OCI-LY1 (cell line): ENCODE measurements at regions not wholly inside any gene's neighbourhood (a gene's known extent, or its start where the extent isn't known, plus 50 kb on each side); places are given as distances from the start of the nearest gene placed in this dataset.

ENCODE experiments used
- H2AFZ ChIP-seq: fragments of 200-600 bp; sonication (generic), shearing (Covaris generic); 2 replicates; pipeline ENCODE4 v1.6.0; 2014; ENCODE audit warnings: antibody characterized with exemption, mild to moderate bottlenecking, low read length
- H3F3A ChIP-seq: fragments of 200-600 bp; sonication (generic), shearing (Covaris generic); 2 replicates; pipeline ENCODE4 v1.6.0; 2014; ENCODE audit warnings: mild to moderate bottlenecking, antibody characterized with exemption, low read length, moderate library complexity; ENCODE audit not compliant: insufficient read depth
- H3K27ac ChIP-seq: fragments of 200-600 bp; sonication (generic); 2 replicates; pipeline ENCODE4 v1.5.1; 2014; ENCODE audit warnings: low read length, mixed run types, mild to moderate bottlenecking, low read depth; ENCODE audit not compliant: poor library complexity, severe bottlenecking
- H3K27me3 ChIP-seq: fragments of 200-600 bp; sonication (generic); 2 replicates; pipeline ENCODE4 v1.6.0; 2014; ENCODE audit warnings: antibody characterized with exemption, mild to moderate bottlenecking, low read length, moderate library complexity; ENCODE audit not compliant: insufficient read depth
- H3K36me3 ChIP-seq: fragments of 200-600 bp; sonication (generic); 2 replicates; pipeline ENCODE4 v1.6.1; 2014; ENCODE audit warnings: mild to moderate bottlenecking, antibody characterized with exemption, low read length, moderate library complexity, mixed read lengths; ENCODE audit not compliant: insufficient read depth
- H3K4me1 ChIP-seq: fragments of 200-600 bp; sonication (generic); 2 replicates; pipeline ENCODE4 v1.5.1; 2014; ENCODE audit warnings: mild to moderate bottlenecking, low read length, moderate library complexity; ENCODE audit not compliant: insufficient read depth, severe bottlenecking
- H3K4me2 ChIP-seq: fragments of 200-600 bp; sonication (generic), shearing (Covaris generic); 2 replicates; pipeline ENCODE4 v1.6.1; 2014; ENCODE audit warnings: low read length
- H3K4me3 ChIP-seq: fragments of 200-600 bp; sonication (generic); 2 replicates; pipeline ENCODE4 v1.5.1; 2014; ENCODE audit warnings: low read length, low read depth, mild to moderate bottlenecking, mixed read lengths; ENCODE audit not compliant: poor library complexity, severe bottlenecking
- H3K79me2 ChIP-seq: fragments of 200-600 bp; shearing (Covaris generic); 2 replicates; pipeline ENCODE4 v1.6.1; 2016; ENCODE audit warnings: mixed run types, low read length, mixed read lengths; ENCODE audit not compliant: insufficient read depth
- H3K9ac ChIP-seq: fragments of 200-600 bp; sonication (generic), shearing (Covaris generic); 2 replicates; pipeline ENCODE4 v1.6.1; 2014; ENCODE audit warnings: mild to moderate bottlenecking, low read length, mixed read lengths
- H3K9me2 ChIP-seq: fragments of 200-600 bp; sonication (generic), shearing (Covaris generic); 2 replicates; pipeline ENCODE4 v1.6.1; 2014; ENCODE audit warnings: low read depth, mild to moderate bottlenecking, low read length, mixed read lengths
- H3K9me3 ChIP-seq: fragments of 200-600 bp; shearing (Covaris generic); 2 replicates; pipeline ENCODE4 v1.6.1; 2014; ENCODE audit warnings: low read length, mixed read lengths
- H4K20me1 ChIP-seq: fragments of 200-600 bp; sonication (generic), shearing (Covaris generic); 2 replicates; pipeline ENCODE4 v1.6.0; 2016; ENCODE audit warnings: mild to moderate bottlenecking, low read length; ENCODE audit not compliant: insufficient read depth
- EZH2 ChIP-seq: fragments of 200-600 bp; sonication (generic), shearing (Covaris generic); IDR thresholded peaks from 2 replicates; pipeline ENCODE4 v1.8.0; 2017; ENCODE audit warnings: borderline replicate concordance, mixed run types, mild to moderate bottlenecking, antibody characterized with exemption, low read length, moderate library complexity, mixed read lengths
- TF ChIP-seq, protein P1 (sequence below): fragments of 200-600 bp; sonication (generic), shearing (Covaris generic); IDR thresholded peaks from 2 replicates; pipeline ENCODE4 v1.5.1; 2017; ENCODE audit warnings: mild to moderate bottlenecking, antibody characterized with exemption, low read length, moderate library complexity, mixed read lengths

DNA sequence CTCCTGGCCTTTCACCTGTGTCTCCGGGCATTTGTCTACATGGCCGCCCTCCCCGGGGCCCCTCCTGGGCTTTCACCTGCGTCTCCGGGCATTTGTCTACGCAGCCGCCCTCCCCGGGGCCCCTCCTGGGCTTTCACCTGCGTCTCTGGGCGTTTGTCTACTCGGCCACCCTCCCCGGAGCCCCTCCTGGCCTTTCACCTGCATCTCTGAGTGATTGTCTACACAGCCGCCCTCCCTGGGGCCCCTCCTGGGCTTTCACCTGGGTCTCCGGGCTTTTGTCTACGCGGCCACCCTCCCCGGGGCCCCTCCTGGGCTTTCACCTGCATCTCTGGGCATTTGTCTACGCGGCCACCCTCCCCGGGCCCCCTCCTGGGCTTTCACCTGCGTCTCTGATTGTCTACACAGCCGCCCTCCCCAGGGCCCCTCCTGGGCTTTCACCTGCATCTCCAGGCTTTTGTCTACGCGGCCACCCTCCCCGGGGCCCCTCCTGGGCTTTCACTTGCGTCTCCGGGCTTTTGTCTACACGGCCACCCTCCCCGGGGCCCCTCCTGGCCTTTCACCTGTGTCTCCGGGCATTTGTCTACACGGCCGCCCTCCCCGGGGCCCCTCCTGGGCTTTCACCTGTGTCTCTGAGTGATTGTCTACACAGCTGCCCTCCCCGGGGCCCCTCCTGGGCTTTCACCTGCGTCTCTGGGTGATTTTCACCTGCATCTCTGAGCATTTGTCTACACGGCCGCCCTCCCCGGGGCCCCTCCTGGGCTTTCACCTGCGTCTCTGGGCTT lies 68.0 kb upstream of the GALNT9 start:
- Histone ChIP-seq H2AFZ (no peak overlapping the region), H3K9me3 (no peaks in the 10 kb centered on the region), H3K27ac (no peak overlapping the region), H4K20me1 (no peaks in the 10 kb centered on the region), H3K9me2 (no peaks in the 10 kb centered on the region), H3F3A (no peaks in the 10 kb centered on the region), H3K27me3 (peaks cover 4% of the 10 kb centered on the region; the same call in 1 of the 2 replicates), H3K79me2 (no peaks in the 10 kb centered on the region), H3K9ac (no peak overlapping the region), H3K4me2 (no peak overlapping the region), H3K36me3 (no peaks in the 10 kb centered on the region), H3K4me3 (no peak overlapping the region), H3K4me1 (no peaks in the 10 kb centered on the region)
- TF ChIP-seq, protein P1, sequence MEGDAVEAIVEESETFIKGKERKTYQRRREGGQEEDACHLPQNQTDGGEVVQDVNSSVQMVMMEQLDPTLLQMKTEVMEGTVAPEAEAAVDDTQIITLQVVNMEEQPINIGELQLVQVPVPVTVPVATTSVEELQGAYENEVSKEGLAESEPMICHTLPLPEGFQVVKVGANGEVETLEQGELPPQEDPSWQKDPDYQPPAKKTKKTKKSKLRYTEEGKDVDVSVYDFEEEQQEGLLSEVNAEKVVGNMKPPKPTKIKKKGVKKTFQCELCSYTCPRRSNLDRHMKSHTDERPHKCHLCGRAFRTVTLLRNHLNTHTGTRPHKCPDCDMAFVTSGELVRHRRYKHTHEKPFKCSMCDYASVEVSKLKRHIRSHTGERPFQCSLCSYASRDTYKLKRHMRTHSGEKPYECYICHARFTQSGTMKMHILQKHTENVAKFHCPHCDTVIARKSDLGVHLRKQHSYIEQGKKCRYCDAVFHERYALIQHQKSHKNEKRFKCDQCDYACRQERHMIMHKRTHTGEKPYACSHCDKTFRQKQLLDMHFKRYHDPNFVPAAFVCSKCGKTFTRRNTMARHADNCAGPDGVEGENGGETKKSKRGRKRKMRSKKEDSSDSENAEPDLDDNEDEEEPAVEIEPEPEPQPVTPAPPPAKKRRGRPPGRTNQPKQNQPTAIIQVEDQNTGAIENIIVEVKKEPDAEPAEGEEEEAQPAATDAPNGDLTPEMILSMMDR, result no peak
- TF ChIP-seq EZH2, result no peak

DNA sequence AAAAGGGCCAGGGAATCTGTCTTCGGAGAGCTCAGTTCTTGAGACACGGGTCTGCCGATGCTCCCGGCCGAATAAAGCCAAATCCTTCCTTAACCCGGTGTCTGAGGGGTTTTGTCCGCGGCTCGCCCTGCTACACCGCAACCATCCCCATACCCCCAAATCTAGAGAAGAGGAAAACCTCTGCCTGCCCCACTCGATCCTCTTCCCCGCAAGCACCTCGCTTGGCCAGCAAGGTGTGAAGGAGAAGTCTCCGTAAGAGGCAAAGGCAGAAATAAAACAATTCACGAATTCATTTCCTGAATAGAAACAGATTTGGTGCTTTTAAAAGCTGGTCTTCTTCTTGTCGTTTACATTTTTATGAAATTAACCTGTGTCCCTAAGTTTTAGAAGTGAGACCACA lies 67.3 kb upstream of the GALNT9 start:
- TF ChIP-seq, protein P1, result no peak
- no peak for TF ChIP-seq EZH2
- Histone ChIP-seq H3F3A (no peaks in the 10 kb centered on the region), H3K79me2 (no peaks in the 10 kb centered on the region), H3K36me3 (no peaks in the 10 kb centered on the region), H2AFZ (no peak overlapping the region), H4K20me1 (no peaks in the 10 kb centered on the region), H3K9me2 (no peaks in the 10 kb centered on the region), H3K9ac (no peak overlapping the region), H3K4me1 (no peaks in the 10 kb centered on the region), H3K4me2 (no peak overlapping the region), H3K27me3 (peaks cover 4% of the 10 kb centered on the region; the same call in 1 of the 2 replicates), H3K4me3 (no peak overlapping the region), H3K9me3 (no peaks in the 10 kb centered on the region), H3K27ac (no peak overlapping the region)

DNA sequence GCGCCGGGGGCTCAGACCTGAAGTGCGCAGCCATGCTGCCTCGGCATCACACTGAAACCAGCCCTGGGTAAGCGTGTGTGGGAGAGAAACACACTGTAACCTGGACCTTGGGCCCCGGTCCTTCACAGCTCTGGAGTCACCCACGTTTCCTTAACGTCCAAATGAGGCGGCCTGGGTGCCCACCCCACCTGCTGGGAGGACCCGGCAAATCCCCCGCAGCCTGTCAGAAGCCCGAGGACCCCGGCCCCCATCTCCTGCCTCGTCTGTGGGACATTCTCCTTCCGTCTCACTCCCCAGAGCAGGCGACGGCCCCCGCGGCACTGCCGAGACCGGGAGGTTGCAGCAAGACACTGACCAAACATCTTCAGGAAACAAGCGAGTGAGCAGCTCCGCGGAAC lies 66.5 kb upstream of the GALNT9 start:
- Histone ChIP-seq H3F3A (no peaks in the 10 kb centered on the region), H3K79me2 (no peaks in the 10 kb centered on the region), H3K36me3 (no peaks in the 10 kb centered on the region), H4K20me1 (no peaks in the 10 kb centered on the region), H3K4me3 (no peak overlapping the region), H3K9ac (no peak overlapping the region), H3K9me2 (no peaks in the 10 kb centered on the region), H2AFZ (no peak overlapping the region), H3K27ac (no peak overlapping the region), H3K9me3 (no peaks in the 10 kb centered on the region), H3K4me2 (no peak overlapping the region), H3K4me1 (no peaks in the 10 kb centered on the region), H3K27me3 (peaks cover 4% of the 10 kb centered on the region; the same call in 1 of the 2 replicates)
- TF ChIP-seq, protein P1, result no peak
- TF ChIP-seq EZH2, result no peak
